Activated CD8-positive, alpha-beta T cell treated with anti-CD3 and anti-CD28 coated beads, Interleukin-2, amount 10 ng/mL, durations not matched to agents 7 days and 5 days (primary cell): ENCODE measurements at regions not wholly inside any gene's neighbourhood (a gene's known extent, or its start where the extent isn't known, plus 50 kb on each side); places are given as distances from the start of the nearest gene placed in this dataset.
"Not testable (repeated sequence)": the region's sequence is repeated elsewhere in the genome, so short reads cannot be mapped to it uniquely, and the experiment has no call there.

Source experiments
- ATAC-seq: fragments of 150-1000 bp; cut with Tn5 transposase; one replicate; pipeline ENCODE4 v1.10.0; 2021; ENCODE audit warnings: moderate library complexity
- CTCF ChIA-PET: fragments of 350-600 bp; sonication (Branson Sonifier 250); formaldehyde crosslinking; loops from one replicate; lab custom pipeline; 2021; ENCODE audit warnings: antibody characterized with exemption; lab: Charles Lee
- POLR2A ChIA-PET: fragments of 350-600 bp; sonication (Branson Sonifier 250); formaldehyde crosslinking; loops from one replicate; lab custom pipeline; 2021; ENCODE audit warnings: antibody characterized with exemption; lab: Charles Lee
- DNase-seq: peaks from one replicate; pipeline ENCODE4 v3.0.0-alpha.2; 2020
- H3K27ac Mint-ChIP-seq: one replicate; pipeline ENCODE4 v1.8.0; 2021; ENCODE audit warnings: mild to moderate bottlenecking, mixed read lengths
- H3K27me3 Mint-ChIP-seq: one replicate; pipeline ENCODE4 v1.8.0; 2021; ENCODE audit warnings: low read depth, mixed read lengths
- H3K36me3 Mint-ChIP-seq: one replicate; pipeline ENCODE4 v1.8.0; 2021; ENCODE audit warnings: low read depth, mixed read lengths
- H3K4me1 Mint-ChIP-seq: one replicate; pipeline ENCODE4 v1.8.0; 2021; ENCODE audit warnings: low read depth, mixed read lengths
- H3K4me3 Mint-ChIP-seq: one replicate; pipeline ENCODE4 v1.8.0; 2021; ENCODE audit warnings: mild to moderate bottlenecking, mixed read lengths
- H3K9me3 Mint-ChIP-seq: one replicate; pipeline ENCODE4 v1.8.0; 2022; ENCODE audit warnings: mixed read lengths; ENCODE audit not compliant: insufficient read depth

- Mint-ChIP-seq H3K4me3 (no peak overlapping the region), H3K36me3 (no peaks in the 10 kb centered on the region), H3K9me3 (no peaks in the 10 kb centered on the region), H3K4me1 (no peaks in the 10 kb centered on the region), H3K27me3 (no peaks in the 10 kb centered on the region), H3K27ac (no peak overlapping the region)
- ATAC-seq (no peak), DNase-seq (no peak)
- ChIA-PET POLR2A (no interaction called here), CTCF (no interaction called here)
Observed at GRCh38 chr17:11182430-11182829, 58.6 kb upstream of the SHISA6 start.

- POLR2A ChIA-PET, result no interaction called here
- Mint-ChIP-seq H3K4me3 (no peak overlapping the region), H3K36me3 (no peaks in the 10 kb centered on the region), H3K27ac (no peak overlapping the region), H3K4me1 (no peaks in the 10 kb centered on the region), H3K9me3 (peaks cover 4% of the 10 kb centered on the region), H3K27me3 (no peaks in the 10 kb centered on the region)
- ATAC-seq (no peak), DNase-seq (no peak)
- CTCF ChIA-PET, result no interaction called here
Observed at GRCh38 chr17:11178581-11178980, 62.4 kb upstream of the SHISA6 start.

- ChIA-PET CTCF (no interaction called here), POLR2A (no interaction called here)
- H3K27ac Mint-ChIP-seq, result no peak overlapping the region
- DNase-seq (no peak), ATAC-seq (no peak)
- H3K4me3 Mint-ChIP-seq, result no peak overlapping the region
- H3K4me1 Mint-ChIP-seq, result no peaks in the 10 kb centered on the region
- no peaks in the 10 kb centered on the region for H3K27me3 Mint-ChIP-seq
- no peaks in the 10 kb centered on the region for H3K36me3 Mint-ChIP-seq
- H3K9me3 Mint-ChIP-seq, result peaks cover 4% of the 10 kb centered on the region
Observed at GRCh38 chr17:11177340-11177739, 63.7 kb upstream of the SHISA6 start.

GRCh38 chr17:11176549-11176948, 64.5 kb upstream of the SHISA6 start:
- ATAC-seq (no peak), DNase-seq (no peak)
- ChIA-PET POLR2A (no interaction called here), CTCF (no interaction called here)
- peaks cover 4% of the 10 kb centered on the region for H3K9me3 Mint-ChIP-seq
- H3K4me3 Mint-ChIP-seq, result no peak overlapping the region
- H3K27me3 Mint-ChIP-seq, result no peaks in the 10 kb centered on the region
- H3K36me3 Mint-ChIP-seq, result no peaks in the 10 kb centered on the region
- H3K4me1 Mint-ChIP-seq, result no peaks in the 10 kb centered on the region
- H3K27ac Mint-ChIP-seq, result no peak overlapping the region

GRCh38 chr17:11170881-11171280, 70.1 kb upstream of the SHISA6 start:
- Mint-ChIP-seq H3K4me1 (no peaks in the 10 kb centered on the region), H3K36me3 (no peaks in the 10 kb centered on the region), H3K27ac (no peak overlapping the region), H3K27me3 (no peaks in the 10 kb centered on the region), H3K4me3 (no peak overlapping the region), H3K9me3 (peaks cover 4% of the 10 kb centered on the region)
- ChIA-PET CTCF (no interaction called here), POLR2A (no interaction called here)
- ATAC-seq (no peak), DNase-seq (no peak)

- ATAC-seq, result no peak
- CTCF ChIA-PET, result no interaction called here
- no peaks in the 10 kb centered on the region for H3K27me3 Mint-ChIP-seq
- no peaks in the 10 kb centered on the region for H3K4me1 Mint-ChIP-seq
- DNase-seq, result no peak
- H3K9me3 Mint-ChIP-seq, result no peaks in the 10 kb centered on the region
- no peaks in the 10 kb centered on the region for H3K36me3 Mint-ChIP-seq
- no peak overlapping the region for H3K4me3 Mint-ChIP-seq
- POLR2A ChIA-PET, result no interaction called here
- no peak overlapping the region for H3K27ac Mint-ChIP-seq
Observed at GRCh38 chr17:11151818-11152425, 89.1 kb upstream of the SHISA6 start.

- H3K36me3 Mint-ChIP-seq, H3K4me3 Mint-ChIP-seq, H3K4me1 Mint-ChIP-seq, H3K9me3 Mint-ChIP-seq, ATAC-seq, H3K27ac Mint-ChIP-seq, POLR2A ChIA-PET, CTCF ChIA-PET, H3K27me3 Mint-ChIP-seq, DNase-seq: not testable (repeated sequence)
Observed at GRCh38 chr17:11150906-11151511, 90.0 kb upstream of the SHISA6 start.

GRCh38 chr17:11144358-11145233, 96.4 kb upstream of the SHISA6 start:
- Mint-ChIP-seq H3K36me3 (no peaks in the 10 kb centered on the region), H3K27ac (no peak overlapping the region), H3K27me3 (no peaks in the 10 kb centered on the region), H3K4me3 (no peak overlapping the region), H3K9me3 (no peaks in the 10 kb centered on the region), H3K4me1 (no peaks in the 10 kb centered on the region)
- ChIA-PET CTCF (interaction anchor here (0.6 to 2.2 kb wide), 10 partner anchors 18 to 515 kb away, joined by 3 to 11 read pairs (median 4); no protein-coding TSS in a partner anchor), POLR2A (no interaction called here)
- DNase-seq (peak; percentile 20), ATAC-seq (no peak)

GRCh38 chr17:11142231-11142630, 98.8 kb upstream of the SHISA6 start:
- CTCF ChIA-PET, result interaction anchor here (0.9 kb wide), 1 partner anchor 24 kb away, joined by 3 read pairs; no protein-coding TSS in a partner anchor
- Mint-ChIP-seq H3K4me1 (no peaks in the 10 kb centered on the region), H3K36me3 (no peaks in the 10 kb centered on the region), H3K4me3 (no peak overlapping the region), H3K9me3 (no peaks in the 10 kb centered on the region), H3K27me3 (no peaks in the 10 kb centered on the region), H3K27ac (no peak overlapping the region)
- ATAC-seq, result no peak
- no peak for DNase-seq
- POLR2A ChIA-PET, result no interaction called here

- H3K27me3 Mint-ChIP-seq, result no peaks in the 10 kb centered on the region
- no peaks in the 10 kb centered on the region for H3K9me3 Mint-ChIP-seq
- DNase-seq (no peak), ATAC-seq (no peak)
- H3K36me3 Mint-ChIP-seq, result no peaks in the 10 kb centered on the region
- H3K27ac Mint-ChIP-seq, result no peak overlapping the region
- CTCF ChIA-PET, result no interaction called here
- POLR2A ChIA-PET, result no interaction called here
- H3K4me1 Mint-ChIP-seq, result no peaks in the 10 kb centered on the region
- no peak overlapping the region for H3K4me3 Mint-ChIP-seq
Observed at GRCh38 chr17:11140501-11140900, 100.5 kb upstream of the SHISA6 start.

GRCh38 chr17:11140043-11140442, 101.0 kb upstream of the SHISA6 start:
- Mint-ChIP-seq H3K27ac (no peak overlapping the region), H3K4me3 (no peak overlapping the region), H3K9me3 (no peaks in the 10 kb centered on the region), H3K4me1 (no peaks in the 10 kb centered on the region), H3K36me3 (no peaks in the 10 kb centered on the region), H3K27me3 (no peaks in the 10 kb centered on the region)
- POLR2A ChIA-PET, result no interaction called here
- CTCF ChIA-PET, result no interaction called here
- ATAC-seq (no peak), DNase-seq (no peak)

GRCh38 chr17:11138023-11138422, 103.0 kb upstream of the SHISA6 start:
- CTCF ChIA-PET, result no interaction called here
- H3K4me3 Mint-ChIP-seq, result no peak overlapping the region

More at GRCh38 chr17:11138023-11138422, 103.0 kb upstream of the SHISA6 start:
- no peak for DNase-seq
- no peaks in the 10 kb centered on the region for H3K36me3 Mint-ChIP-seq
- POLR2A ChIA-PET, result no interaction called here
- H3K27me3 Mint-ChIP-seq, result no peaks in the 10 kb centered on the region
- no peak overlapping the region for H3K27ac Mint-ChIP-seq
- no peaks in the 10 kb centered on the region for H3K4me1 Mint-ChIP-seq
- ATAC-seq, result no peak
- no peaks in the 10 kb centered on the region for H3K9me3 Mint-ChIP-seq
